ELF-1 (cell line): ENCODE measurements at regions not wholly inside any gene's neighbourhood (a gene's known extent, or its start where the extent isn't known, plus 50 kb on each side); places are given as distances from the start of the nearest gene placed in this dataset.
"Not testable (repeated sequence)": the region's sequence is repeated elsewhere in the genome, so short reads cannot be mapped to it uniquely, and the experiment has no call there.

Experiments
- DNase-seq: peaks from one replicate; pipeline ENCODE4 v3.0.0-alpha.2; 2016; ENCODE audit warnings: low read depth, low spot score

- DNase-seq, result no peak
These were observed 2702.5 kb downstream of the PCDH7 start for GRCh38 chr4:33422656-33423055.

- DNase-seq, result no peak
These were observed 2705.8 kb downstream of the PCDH7 start for GRCh38 chr4:33425936-33426335.

- no peak for DNase-seq
These were observed 2707.5 kb downstream of the PCDH7 start for GRCh38 chr4:33427676-33428075.

- no peak for DNase-seq
These were observed 2709.8 kb downstream of the PCDH7 start for GRCh38 chr4:33429971-33430370.

GRCh38 chr4:33437406-33437805, 2717.2 kb downstream of the PCDH7 start:
- no peak for DNase-seq

- no peak for DNase-seq
These were observed 2726.8 kb downstream of the PCDH7 start for GRCh38 chr4:33446953-33447352.

- DNase-seq, result no peak
These were observed 2728.8 kb downstream of the PCDH7 start for GRCh38 chr4:33448948-33449347.

GRCh38 chr4:33453436-33453835, 2733.3 kb downstream of the PCDH7 start:
- no peak for DNase-seq

GRCh38 chr4:33453916-33454315, 2733.7 kb downstream of the PCDH7 start:
- DNase-seq, result no peak

GRCh38 chr4:33465565-33465964, 2745.4 kb downstream of the PCDH7 start:
- DNase-seq, result no peak

GRCh38 chr4:33467291-33467690, 2747.1 kb downstream of the PCDH7 start:
- peak; percentile 80 for DNase-seq

- no peak for DNase-seq
These were observed 2750.6 kb downstream of the PCDH7 start for GRCh38 chr4:33470805-33471204.

- DNase-seq, result no peak
These were observed 2757.5 kb downstream of the PCDH7 start for GRCh38 chr4:33477715-33478114.

- no peak for DNase-seq
These were observed 2761.5 kb downstream of the ARAP2 start for GRCh38 chr4:33482773-33483172.

GRCh38 chr4:33485111-33485510, 2759.2 kb downstream of the ARAP2 start:
- DNase-seq, result no peak

GRCh38 chr4:33493231-33493630, 2751.1 kb downstream of the ARAP2 start:
- no peak for DNase-seq

- no peak for DNase-seq
These were observed 2750.2 kb downstream of the ARAP2 start for GRCh38 chr4:33494150-33494549.

- not testable (repeated sequence) for DNase-seq
These were observed 2742.7 kb downstream of the ARAP2 start for GRCh38 chr4:33501587-33501986.

GRCh38 chr4:33512397-33512796, 2731.9 kb downstream of the ARAP2 start:
- no peak for DNase-seq

- no peak for DNase-seq
These were observed 2725.5 kb downstream of the ARAP2 start for GRCh38 chr4:33518856-33519255.

- no peak for DNase-seq
These were observed 2711.5 kb downstream of the ARAP2 start for GRCh38 chr4:33532821-33533220.

GRCh38 chr4:33536898-33537297, 2707.4 kb downstream of the ARAP2 start:
- DNase-seq, result no peak

GRCh38 chr4:33537527-33537926, 2706.8 kb downstream of the ARAP2 start:
- DNase-seq, result no peak

GRCh38 chr4:33543941-33544450, 2700.3 kb downstream of the ARAP2 start:
- no peak for DNase-seq
